GM18951 (cell line): ENCODE measurements at regions not wholly inside any gene's neighbourhood (a gene's known extent, or its start where the extent isn't known, plus 50 kb on each side); places are given as distances from the start of the nearest gene placed in this dataset.

Experiments
- POLR2A ChIP-seq: IDR thresholded peaks from 4 replicates; pipeline ENCODE4 v1.6.1; 2011; ENCODE audit warnings: mild to moderate bottlenecking; ENCODE audit not compliant: insufficient read length, insufficient read depth; ENCODE audit errors: extremely low read depth
- in situ Hi-C: fragments of 300-500 bp; cut with MboI; formaldehyde crosslinking; loops from one replicate; pipeline ENCODE4 v1.12.0; 2022; ENCODE audit warnings: low sequenced_read_pairs, mixed read lengths, inconsistent platforms; ENCODE audit not compliant: unreplicated experiment

DNA sequence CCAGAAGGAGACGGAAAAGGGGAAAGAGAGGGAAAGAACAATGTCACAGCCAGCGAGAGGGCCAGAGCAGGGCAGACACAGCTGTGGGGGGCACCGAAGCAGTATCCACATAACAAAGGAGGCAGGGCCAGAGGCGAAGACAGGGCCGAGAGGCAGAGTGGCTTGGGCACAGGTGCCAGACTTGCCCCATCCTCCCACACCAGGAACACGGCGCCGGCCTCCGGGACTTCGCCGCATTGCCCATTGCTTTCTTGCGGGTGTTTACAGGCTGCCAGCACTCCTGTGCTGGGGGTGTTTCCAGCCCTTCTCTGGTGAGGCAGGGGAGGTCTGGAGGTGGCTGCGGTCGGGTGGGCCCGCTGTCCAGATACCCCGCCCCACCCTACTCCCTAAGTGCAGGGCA, 78.0 kb downstream of the ENGASE start:
- no peak for TF ChIP-seq POLR2A
- in situ Hi-C loops = no loop called here

DNA sequence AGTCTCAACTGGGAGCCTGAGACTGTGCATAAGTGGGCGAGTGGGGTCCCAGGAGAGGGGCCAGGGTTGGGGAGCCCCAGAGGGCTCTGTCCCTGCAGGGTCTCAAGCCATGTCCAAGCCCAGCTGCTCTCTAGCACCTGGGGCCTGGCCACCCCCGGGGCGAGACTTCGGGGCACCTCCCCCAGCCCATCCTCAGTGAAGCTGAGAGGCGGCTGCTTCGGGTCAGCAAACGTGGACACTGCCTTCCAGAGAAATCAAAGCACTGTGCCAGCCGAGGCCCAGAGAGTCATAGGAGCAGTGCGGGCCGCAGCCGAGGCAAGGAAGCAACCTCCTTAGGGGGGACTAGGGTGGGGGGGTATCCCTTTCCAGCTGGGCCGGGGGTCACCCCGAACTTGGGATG, 77.5 kb downstream of the ENGASE start:
- TF ChIP-seq POLR2A = no peak
- in situ Hi-C loops = no loop called here

DNA sequence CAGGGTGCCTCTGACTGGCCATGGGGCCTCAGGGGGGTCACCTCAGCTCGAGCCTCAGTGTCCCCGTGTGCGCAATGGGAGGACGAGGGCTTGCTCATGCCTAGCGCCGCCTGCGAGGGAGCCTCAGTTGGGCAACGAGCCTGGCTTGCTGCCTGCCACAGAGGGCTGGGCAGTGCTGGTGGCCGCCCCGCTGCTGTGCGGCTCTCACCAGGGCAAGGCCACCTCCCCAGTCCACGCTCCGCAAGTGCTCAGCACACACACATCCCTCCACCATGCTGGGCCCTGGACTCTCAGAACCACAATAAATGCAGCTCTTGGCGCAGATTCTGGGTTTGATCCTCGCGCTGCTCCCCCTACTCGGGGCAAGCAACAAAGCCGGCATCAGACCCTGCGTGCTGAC, 76.2 kb downstream of the ENGASE start:
- TF ChIP-seq POLR2A = no peak
- in situ Hi-C loops = no loop called here

DNA sequence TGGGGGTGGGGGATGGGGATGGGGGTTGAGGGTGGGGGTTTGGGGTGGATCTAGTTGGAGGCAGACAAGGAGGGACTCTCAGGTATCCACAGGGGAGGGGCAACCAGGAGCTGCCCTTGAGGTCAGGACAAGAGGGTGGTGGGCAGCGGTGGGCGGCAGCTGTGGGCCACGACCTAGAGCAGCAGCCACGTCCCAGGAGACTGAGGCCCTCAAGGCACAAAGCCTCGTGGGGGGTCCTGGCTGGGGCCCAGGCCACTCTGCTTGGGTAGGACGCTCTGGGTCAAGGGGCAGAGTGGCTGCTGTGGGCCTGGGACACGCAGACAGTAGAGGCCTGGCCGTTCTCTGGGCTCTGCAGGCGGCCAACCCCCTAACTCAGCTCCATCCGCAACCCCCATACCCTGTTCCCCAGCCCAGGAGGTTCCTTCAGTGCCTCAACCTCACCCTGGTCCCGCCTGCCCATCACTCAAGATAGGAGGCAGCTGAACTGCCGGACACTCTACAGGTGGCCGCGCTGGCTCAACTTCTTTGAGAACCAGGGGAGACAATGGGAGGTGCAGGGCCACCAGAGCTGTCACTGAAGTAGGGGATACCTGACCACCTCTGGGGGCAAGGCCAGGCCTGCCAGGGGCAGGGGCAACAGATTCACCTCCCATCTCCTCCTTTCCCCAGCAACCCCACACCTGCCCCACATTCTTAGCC, 75.6 kb downstream of the ENGASE start:
- no peak for TF ChIP-seq POLR2A
- in situ Hi-C loops = no loop called here

DNA sequence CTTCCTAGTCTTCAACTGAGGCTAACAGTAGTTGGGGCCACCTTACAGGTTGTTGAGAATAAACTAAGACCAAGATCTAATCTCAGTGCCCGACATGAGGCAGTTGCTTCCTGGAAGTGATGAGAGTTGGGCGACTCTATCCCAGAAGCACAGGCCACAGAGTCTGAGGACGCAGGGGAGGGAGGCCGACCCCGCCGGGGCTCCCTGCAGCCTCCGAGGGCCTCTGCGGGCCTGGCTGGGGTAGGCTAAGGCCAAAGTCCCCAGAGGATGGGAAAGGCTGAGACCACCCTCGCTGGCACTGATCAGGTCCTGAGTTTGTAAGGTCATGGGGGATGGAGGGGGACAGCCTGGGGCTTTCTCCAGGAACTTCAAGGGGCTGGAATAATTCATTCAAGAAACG, 74.0 kb downstream of the ENGASE start:
- in situ Hi-C loops = no loop called here
- no peak for TF ChIP-seq POLR2A

DNA sequence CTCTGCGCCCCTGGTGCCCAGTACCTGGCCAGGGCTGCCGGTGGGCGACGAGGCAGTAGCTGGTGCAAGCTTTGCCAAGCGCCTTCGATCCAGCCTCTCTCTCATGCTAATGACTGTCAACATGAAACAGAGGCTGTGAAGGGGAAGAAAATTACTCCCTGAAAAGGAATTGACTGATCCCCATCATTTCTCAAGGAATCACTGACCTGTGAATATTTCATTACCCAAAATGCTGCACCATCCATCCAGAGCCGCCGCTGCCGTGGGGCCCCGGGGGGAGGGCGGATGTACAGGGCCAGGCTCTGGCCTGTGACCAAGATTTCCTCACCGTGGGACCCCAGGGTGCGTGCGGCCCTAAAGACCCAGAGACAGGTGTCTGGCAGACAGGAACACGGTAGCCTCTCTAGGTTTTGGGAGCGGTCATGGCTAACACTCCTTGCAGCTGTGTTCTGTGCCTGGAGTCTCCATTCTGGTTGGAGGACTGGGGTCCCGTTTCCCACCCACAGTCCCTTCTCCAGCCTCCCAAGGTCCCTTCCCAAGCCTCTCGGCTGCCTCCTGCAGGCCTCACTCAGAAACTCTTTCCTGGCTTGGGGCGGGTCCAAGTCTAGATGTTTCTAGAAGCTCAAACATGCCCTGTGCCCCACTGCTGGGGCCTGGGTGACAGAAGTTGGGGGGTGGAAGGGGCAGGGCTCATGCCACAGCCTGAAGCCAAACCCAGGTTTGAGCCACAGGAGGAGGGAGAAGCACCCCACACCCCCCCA, 73.3 kb downstream of the ENGASE start:
- in situ Hi-C loops = no loop called here

DNA sequence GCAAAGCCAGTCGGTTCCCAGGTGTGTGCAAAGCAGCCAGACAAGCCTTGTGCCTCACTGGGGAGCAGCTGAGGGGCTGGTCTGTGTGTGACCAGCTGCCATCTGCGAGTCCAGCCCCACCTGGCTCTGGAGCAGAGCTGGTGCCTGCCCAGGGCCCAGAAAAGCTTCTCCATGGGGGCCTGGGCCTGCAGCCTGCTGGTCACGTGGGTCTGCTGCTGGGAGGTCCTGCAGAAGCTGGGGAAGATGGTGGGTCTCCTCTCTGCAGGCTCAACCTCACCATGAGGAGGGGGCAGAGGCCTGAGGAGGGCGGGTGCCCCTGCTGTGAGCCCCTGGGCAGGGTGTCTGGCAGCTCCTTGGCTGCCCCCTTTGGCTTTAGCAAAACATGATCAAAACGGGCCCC, 71.9 kb downstream of the ENGASE start:
- no peak for TF ChIP-seq POLR2A
- in situ Hi-C loops = no loop called here

More for the DNA sequence above, 73.3 kb downstream of the ENGASE start:
- no peak for TF ChIP-seq POLR2A

DNA sequence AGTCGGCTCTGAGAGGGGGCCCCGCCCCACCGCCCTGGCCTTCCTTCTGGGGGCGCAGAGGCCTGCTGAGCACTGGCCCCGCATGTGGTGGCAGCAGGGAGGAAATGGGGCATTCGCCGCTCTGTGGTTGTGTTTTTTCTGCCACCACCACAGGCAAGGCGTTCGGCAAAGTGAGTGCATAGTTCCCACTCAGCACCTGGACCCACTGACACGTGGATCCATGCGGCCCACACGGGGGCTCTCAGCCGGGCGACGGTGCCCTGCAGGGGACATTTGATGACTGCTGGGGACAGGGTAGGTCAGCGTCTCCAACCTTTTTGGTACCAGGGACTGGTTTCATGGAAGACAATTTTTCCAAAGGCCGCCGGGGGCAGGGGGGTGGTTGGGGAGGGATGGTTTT, 70.9 kb downstream of the ENGASE start:
- TF ChIP-seq POLR2A = no peak
- in situ Hi-C loops = no loop called here

DNA sequence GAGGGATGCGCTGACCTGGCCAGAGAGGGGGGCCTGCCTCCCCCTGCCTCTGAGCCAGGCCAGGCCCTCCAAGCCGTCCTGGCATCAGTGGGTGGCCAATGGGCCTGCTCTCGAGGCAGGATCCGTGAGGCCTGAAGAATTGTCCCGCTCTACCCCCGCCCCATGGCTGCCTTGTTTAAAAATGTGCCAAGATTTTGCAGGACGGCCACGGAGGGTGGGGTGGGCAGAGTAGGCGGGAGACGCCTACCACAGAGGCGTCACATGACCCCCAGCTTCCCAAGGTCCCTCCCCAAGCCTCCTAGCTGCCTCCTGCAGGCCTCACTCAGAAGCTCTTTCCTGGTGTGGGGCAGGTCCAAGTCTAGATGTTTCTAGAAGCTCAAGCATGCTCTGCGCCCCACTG, 69.5 kb downstream of the ENGASE start:
- in situ Hi-C loops = no loop called here
- TF ChIP-seq POLR2A = no peak

DNA sequence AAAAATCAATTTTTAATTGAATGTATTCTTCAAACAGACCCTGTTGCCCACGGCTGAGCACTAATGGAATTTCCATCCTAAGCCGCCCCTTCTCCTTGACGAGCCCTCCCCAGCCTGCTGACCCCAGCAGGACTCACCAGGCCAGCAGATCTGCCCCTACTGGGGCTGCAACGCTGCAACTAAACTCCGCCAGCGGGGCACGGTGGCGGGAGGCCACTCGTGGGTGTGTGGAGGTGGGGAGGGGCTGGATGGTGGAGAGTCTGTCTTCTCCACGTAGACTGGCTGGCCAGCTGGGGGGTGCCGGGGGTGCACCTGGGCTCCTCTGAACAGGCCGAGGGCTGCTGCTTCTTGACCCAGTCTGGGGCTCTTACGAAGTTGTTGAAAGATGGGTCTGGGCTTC, 67.8 kb downstream of the ENGASE start:
- no peak for TF ChIP-seq POLR2A
- in situ Hi-C loops = no loop called here

DNA sequence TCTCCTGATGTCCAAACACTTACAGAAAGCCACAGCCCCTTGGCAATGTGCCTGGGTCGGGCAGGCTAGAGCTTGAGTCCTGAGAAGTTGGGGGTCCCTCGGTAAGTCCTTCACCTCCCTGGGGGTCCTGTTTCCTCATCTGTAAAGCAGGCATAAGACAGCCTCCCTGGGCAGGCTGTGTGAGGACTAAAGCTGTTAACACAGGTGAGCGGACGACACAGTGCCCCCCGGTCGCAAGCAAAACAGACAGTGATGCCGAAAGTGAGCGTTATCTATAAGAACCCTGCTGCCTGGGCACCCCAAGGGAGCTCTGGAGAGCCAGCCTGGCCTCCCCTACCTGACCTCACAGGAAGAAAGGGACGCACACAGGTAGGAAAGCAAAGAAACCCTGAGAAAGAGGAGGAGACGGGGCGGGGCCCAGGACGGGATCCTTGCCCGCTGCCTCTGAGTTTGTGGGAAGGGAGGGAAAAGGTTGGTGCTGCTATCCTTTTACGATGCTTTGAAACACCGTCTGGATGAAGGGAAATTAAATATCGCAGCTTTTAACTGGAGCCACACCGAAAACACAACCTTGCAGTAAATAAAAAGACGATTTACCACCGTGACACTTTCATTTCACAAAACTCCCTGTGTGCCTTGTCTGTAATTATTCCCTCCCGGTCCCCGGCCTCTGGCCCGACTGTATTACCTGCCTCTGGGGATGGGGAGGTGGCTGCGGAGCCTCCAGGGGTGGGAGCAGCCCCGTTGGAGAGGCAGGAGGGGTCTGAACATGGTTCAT, 67.1 kb downstream of the ENGASE start:
- in situ Hi-C loops = no loop called here

DNA sequence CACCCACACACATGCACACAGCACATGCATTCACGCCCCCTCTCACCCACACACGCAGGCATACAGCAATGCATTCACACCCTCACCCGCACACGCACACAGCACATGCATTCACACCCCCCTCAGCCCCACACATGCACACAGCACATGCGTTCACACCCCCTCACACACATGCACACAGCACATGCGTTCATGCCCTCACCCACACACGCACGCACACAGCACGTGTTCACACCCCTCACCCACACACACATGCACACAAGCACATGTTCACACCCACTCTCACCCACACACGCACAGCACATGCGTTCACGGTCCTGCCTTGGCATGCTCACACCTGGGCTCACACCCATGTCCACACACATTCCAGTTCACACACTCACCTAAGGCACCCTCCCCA, 64.2 kb downstream of the ENGASE start:
- in situ Hi-C loops = no loop called here

More for the DNA sequence above, 67.1 kb downstream of the ENGASE start:
- TF ChIP-seq POLR2A = no peak

DNA sequence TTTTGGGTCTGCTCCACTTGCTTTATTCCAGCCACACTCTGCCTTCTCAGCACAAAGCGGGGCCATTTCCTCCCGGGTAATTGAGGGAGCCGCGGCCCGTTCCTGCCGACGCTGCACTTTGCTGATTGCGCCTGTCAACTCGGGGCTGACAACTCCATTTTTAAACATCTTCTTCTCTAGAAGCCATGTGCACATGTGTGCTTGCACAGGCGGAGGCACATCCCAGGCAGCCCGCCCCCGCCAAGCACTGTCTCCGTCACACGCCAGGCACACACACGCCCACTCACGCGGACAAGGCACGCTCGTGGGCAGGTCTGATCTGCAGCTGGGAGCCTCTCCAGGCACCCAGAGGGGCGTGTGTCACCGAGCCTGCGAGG, 63.2 kb downstream of the ENGASE start:
- TF ChIP-seq POLR2A = no peak
- in situ Hi-C loops = no loop called here

More for the DNA sequence above, 64.2 kb downstream of the ENGASE start:
- no peak for TF ChIP-seq POLR2A
